ENCODE measurements at regions not wholly inside any gene's neighbourhood (a gene's known extent, or its start where the extent isn't known, plus 50 kb on each side); places are given as distances from the start of the nearest gene placed in this dataset.
"Not testable (repeated sequence)": the region's sequence is repeated elsewhere in the genome, so short reads cannot be mapped to it uniquely, and the experiment has no call there.

- peak; percentile 63 for DNase-seq (ENCODE audit: low read depth)
Measured at GRCh38 chr4:186979961-186980745, 256.5 kb upstream of the FAT1 start.

- DNase-seq (ENCODE audit: low read depth) = peak; percentile 55
Measured at GRCh38 chr4:186981161-186981560, 257.5 kb upstream of the FAT1 start.

- DNase-seq (ENCODE audit: low read depth) = no peak
Measured at GRCh38 chr4:186982160-186982559, 258.5 kb upstream of the FAT1 start.

- no peak for DNase-seq (ENCODE audit: low read depth)
Measured at GRCh38 chr4:186984105-186984644, 260.5 kb upstream of the FAT1 start.

- no peak for DNase-seq (ENCODE audit: low read depth)
Measured at GRCh38 chr4:186999686-187000085, 276.0 kb upstream of the FAT1 start.

- DNase-seq (ENCODE audit: low read depth) = no peak
Measured at GRCh38 chr4:187000281-187000680, 276.6 kb upstream of the FAT1 start.

GRCh38 chr4:187002133-187002532 is 278.5 kb upstream of the FAT1 start:
- DNase-seq (ENCODE audit: low read depth) = not testable (repeated sequence)

- DNase-seq (ENCODE audit: low read depth) = no peak
Measured at GRCh38 chr4:187004628-187005027, 281.0 kb upstream of the FAT1 start.

GRCh38 chr4:187006189-187006618 is 282.5 kb upstream of the FAT1 start:
- DNase-seq (ENCODE audit: low read depth) = peak; percentile 7

- DNase-seq (ENCODE audit: low read depth) = no peak
Measured at GRCh38 chr4:187010052-187010451, 286.4 kb upstream of the FAT1 start.

- DNase-seq (ENCODE audit: low read depth) = no peak
Measured at GRCh38 chr4:187016101-187016500, 292.4 kb upstream of the FAT1 start.

GRCh38 chr4:187017147-187017546 is 293.5 kb upstream of the FAT1 start:
- no peak for DNase-seq (ENCODE audit: low read depth)

GRCh38 chr4:187019896-187020295 is 296.2 kb upstream of the FAT1 start:
- no peak for DNase-seq (ENCODE audit: low read depth)

GRCh38 chr4:187020676-187021075 is 297.0 kb upstream of the FAT1 start:
- DNase-seq (ENCODE audit: low read depth) = no peak

GRCh38 chr4:187021436-187022205 is 298.0 kb upstream of the FAT1 start:
- DNase-seq (ENCODE audit: low read depth) = no peak

- peak; percentile 68 for DNase-seq (ENCODE audit: low read depth)
Measured at GRCh38 chr4:187027272-187027671, 303.6 kb upstream of the FAT1 start.

- no peak for DNase-seq (ENCODE audit: low read depth)
Measured at GRCh38 chr4:187042251-187042650, 318.6 kb upstream of the FAT1 start.

- no peak for DNase-seq (ENCODE audit: low read depth)
Measured at GRCh38 chr4:187046471-187046870, 322.8 kb upstream of the FAT1 start.

GRCh38 chr4:187059021-187059420 is 335.4 kb upstream of the FAT1 start:
- no peak for DNase-seq (ENCODE audit: low read depth)

- no peak for DNase-seq (ENCODE audit: low read depth)
Measured at GRCh38 chr4:187059895-187060294, 336.2 kb upstream of the FAT1 start.

- DNase-seq (ENCODE audit: low read depth) = no peak
Measured at GRCh38 chr4:187060551-187060950, 336.9 kb upstream of the FAT1 start.

- no peak for DNase-seq (ENCODE audit: low read depth)
Measured at GRCh38 chr4:187063251-187063650, 339.6 kb upstream of the FAT1 start.

GRCh38 chr4:187064033-187064432 is 340.4 kb upstream of the FAT1 start:
- DNase-seq (ENCODE audit: low read depth) = no peak
